Liver (tissue), 3 donors: ENCODE measurements at regions not wholly inside any gene's neighbourhood (a gene's known extent, or its start where the extent isn't known, plus 50 kb on each side); places are given as distances from the start of the nearest gene placed in this dataset.

Experiments used
- CTCF ChIP-seq: fragments of 150-350 bp; IDR thresholded peaks from 2 replicates; pipeline ENCODE4 v1.5.1; 2017; ENCODE audit warnings: improper control_type of control experiment, low read depth, low read length; ENCODE audit not compliant: missing input control
- FOXA1 ChIP-seq: IDR thresholded peaks from 2 replicates; pipeline ENCODE4 v1.6.1; 2016; ENCODE audit warnings: antibody characterized with exemption
- GABPA ChIP-seq, 2 donors: IDR thresholded peaks in 1 of 2; conservative IDR thresholded peaks in 1 of 2; 2 replicates each; pipeline ENCODE4 v1.6.1; 2016; ENCODE audit warnings: antibody characterized with exemption in 2 of 2, mild to moderate bottlenecking in 1 of 2, moderate library complexity in 1 of 2
- HNF4G ChIP-seq: IDR thresholded peaks from 2 replicates; pipeline ENCODE4 v1.6.1; 2016; ENCODE audit warnings: antibody characterized with exemption
- JUND ChIP-seq, 2 donors: IDR thresholded peaks; 2 replicates each; pipeline ENCODE4 v1.6.1; 2016; ENCODE audit warnings: antibody characterized with exemption in 2 of 2
- MAX ChIP-seq: IDR thresholded peaks from 2 replicates; pipeline ENCODE4 v1.6.1; 2016; ENCODE audit warnings: antibody characterized with exemption
- RAD21 ChIP-seq, 2 donors: IDR thresholded peaks; 2 replicates each; pipeline ENCODE4 v1.6.1; 2016; ENCODE audit warnings: antibody characterized with exemption in 2 of 2, mild to moderate bottlenecking in 2 of 2
- SP1 ChIP-seq: IDR thresholded peaks from 2 replicates; pipeline ENCODE4 v1.6.1; 2018; ENCODE audit warnings: antibody characterized with exemption, mild to moderate bottlenecking
- TAF1 ChIP-seq: conservative IDR thresholded peaks from 2 replicates; pipeline ENCODE4 v1.6.1; 2016; ENCODE audit warnings: antibody characterized with exemption, mild to moderate bottlenecking
- YY1 ChIP-seq: IDR thresholded peaks from 2 replicates; pipeline ENCODE4 v1.6.1; 2016; ENCODE audit warnings: antibody characterized with exemption, mild to moderate bottlenecking
- TF ChIP-seq, protein P1 (sequence below): IDR thresholded peaks from 2 replicates; pipeline ENCODE4 v1.6.1; 2016; ENCODE audit warnings: antibody characterized with exemption, mild to moderate bottlenecking
- TF ChIP-seq, protein P2 (sequence below): IDR thresholded peaks from 2 replicates; pipeline ENCODE4 v1.6.1; 2016; ENCODE audit warnings: antibody characterized with exemption
- donor health status: healthy.
- donor health status: healthy.

GRCh38 chrX:79630033-79631009 lies 263.2 kb upstream of the ITM2A start:
- no peak for TF ChIP-seq CTCF
- no peak for TF ChIP-seq MAX
- no peak for TF ChIP-seq YY1
- no peak for TF ChIP-seq GABPA (IDR thresholded peaks at IDR 0.05 in 1 of 2, conservative IDR thresholded peaks at IDR 0.05 in 1 of 2)
- TF ChIP-seq, protein P1, sequence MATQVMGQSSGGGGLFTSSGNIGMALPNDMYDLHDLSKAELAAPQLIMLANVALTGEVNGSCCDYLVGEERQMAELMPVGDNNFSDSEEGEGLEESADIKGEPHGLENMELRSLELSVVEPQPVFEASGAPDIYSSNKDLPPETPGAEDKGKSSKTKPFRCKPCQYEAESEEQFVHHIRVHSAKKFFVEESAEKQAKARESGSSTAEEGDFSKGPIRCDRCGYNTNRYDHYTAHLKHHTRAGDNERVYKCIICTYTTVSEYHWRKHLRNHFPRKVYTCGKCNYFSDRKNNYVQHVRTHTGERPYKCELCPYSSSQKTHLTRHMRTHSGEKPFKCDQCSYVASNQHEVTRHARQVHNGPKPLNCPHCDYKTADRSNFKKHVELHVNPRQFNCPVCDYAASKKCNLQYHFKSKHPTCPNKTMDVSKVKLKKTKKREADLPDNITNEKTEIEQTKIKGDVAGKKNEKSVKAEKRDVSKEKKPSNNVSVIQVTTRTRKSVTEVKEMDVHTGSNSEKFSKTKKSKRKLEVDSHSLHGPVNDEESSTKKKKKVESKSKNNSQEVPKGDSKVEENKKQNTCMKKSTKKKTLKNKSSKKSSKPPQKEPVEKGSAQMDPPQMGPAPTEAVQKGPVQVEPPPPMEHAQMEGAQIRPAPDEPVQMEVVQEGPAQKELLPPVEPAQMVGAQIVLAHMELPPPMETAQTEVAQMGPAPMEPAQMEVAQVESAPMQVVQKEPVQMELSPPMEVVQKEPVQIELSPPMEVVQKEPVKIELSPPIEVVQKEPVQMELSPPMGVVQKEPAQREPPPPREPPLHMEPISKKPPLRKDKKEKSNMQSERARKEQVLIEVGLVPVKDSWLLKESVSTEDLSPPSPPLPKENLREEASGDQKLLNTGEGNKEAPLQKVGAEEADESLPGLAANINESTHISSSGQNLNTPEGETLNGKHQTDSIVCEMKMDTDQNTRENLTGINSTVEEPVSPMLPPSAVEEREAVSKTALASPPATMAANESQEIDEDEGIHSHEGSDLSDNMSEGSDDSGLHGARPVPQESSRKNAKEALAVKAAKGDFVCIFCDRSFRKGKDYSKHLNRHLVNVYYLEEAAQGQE, result no peak
- TF ChIP-seq SP1, result no peak
- no peak for TF ChIP-seq RAD21 (IDR thresholded peaks at IDR 0.05)
- no peak for TF ChIP-seq FOXA1
- TF ChIP-seq, protein P2, sequence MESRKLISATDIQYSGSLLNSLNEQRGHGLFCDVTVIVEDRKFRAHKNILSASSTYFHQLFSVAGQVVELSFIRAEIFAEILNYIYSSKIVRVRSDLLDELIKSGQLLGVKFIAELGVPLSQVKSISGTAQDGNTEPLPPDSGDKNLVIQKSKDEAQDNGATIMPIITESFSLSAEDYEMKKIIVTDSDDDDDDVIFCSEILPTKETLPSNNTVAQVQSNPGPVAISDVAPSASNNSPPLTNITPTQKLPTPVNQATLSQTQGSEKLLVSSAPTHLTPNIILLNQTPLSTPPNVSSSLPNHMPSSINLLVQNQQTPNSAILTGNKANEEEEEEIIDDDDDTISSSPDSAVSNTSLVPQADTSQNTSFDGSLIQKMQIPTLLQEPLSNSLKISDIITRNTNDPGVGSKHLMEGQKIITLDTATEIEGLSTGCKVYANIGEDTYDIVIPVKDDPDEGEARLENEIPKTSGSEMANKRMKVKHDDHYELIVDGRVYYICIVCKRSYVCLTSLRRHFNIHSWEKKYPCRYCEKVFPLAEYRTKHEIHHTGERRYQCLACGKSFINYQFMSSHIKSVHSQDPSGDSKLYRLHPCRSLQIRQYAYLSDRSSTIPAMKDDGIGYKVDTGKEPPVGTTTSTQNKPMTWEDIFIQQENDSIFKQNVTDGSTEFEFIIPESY, result no peak
- TF ChIP-seq TAF1, result no peak
- no peak for TF ChIP-seq JUND (IDR thresholded peaks at IDR 0.05)
- no peak for TF ChIP-seq HNF4G
